NCI-H1105 treated with DMSO at 0.1 percent for 48 hours (cell line): ENCODE measurements at regions not wholly inside any gene's neighbourhood (a gene's known extent, or its start where the extent isn't known, plus 50 kb on each side); places are given as distances from the start of the nearest gene placed in this dataset.

Experiments
- DNase-seq: peaks from one replicate; lab custom pipeline; 2025; lab: John Stamatoyannopoulos, UW

DNA sequence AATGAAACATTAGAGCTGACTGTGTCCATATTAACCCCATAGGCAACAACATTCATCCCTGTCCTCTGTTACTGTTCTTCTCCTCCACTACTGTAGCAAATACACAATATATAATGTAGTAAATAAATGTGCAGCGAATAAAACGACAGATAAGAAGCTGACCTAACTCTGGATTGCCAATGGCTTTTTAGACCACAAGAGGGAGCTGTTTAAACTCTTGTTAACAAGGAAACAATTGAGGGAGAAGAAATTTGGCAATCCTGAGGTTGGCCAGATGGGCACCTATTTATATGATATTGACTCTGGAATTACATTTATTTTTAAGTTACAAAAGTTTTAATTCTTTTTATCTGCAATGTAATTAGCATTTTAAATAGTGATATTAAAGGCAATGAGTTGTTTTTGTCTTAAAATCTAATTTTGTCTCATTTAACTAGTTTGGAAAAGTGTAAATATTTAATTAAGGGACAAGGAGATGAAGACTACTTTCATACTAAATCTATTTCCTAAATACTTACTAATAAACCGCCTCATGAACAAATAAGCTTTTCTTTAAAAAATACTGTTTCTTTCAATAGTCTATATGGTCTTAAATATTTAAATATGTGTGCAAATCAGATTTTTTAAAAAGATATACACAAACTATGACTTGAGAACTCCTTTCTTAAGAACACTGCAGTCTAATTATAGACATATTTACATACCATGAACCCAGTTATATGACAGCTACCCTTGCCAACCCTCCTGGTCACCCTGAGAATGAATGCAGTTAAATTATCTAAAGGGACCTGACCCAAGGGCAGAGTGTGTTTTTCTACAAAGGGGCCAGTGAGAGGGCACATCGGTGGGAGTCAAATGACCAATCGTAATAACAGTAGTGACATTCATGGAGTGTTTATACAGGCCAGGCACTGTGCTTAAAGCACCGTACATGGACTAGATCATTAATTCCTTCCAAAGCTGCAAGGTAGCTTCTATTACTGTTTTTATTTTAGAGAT, 52.9 kb upstream of the HPF1 start:
- peak; percentile 61 for DNase-seq

DNA sequence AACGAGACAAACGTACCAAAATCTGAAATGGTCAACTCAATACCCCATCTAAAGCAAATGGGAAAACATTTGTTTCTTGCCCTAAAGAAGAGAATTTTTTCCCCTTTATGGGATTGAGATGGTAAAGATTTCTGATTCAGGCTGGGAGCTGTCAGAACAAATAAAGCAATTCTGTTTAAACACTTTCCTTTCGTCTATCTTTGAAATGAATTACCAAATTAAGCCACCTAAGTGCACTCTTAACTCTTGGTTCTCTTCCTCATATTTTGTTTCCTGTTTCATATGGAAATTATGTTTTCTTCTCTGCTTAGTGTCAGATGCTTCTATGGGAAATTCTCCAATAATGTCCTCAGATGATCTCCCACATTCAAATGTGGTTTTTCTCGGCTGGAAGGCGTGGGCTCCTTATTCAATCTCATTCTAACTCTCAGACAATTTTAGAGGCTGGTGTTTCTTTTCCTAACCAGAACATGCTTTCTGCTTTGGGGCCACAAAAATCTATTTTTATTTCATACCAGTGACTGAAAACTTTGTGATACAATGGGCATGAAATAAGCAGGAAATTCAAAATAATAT, 50.3 kb upstream of the HPF1 start:
- DNase-seq, result no peak
